GM12878 (cell line): ENCODE measurements at regions not wholly inside any gene's neighbourhood (a gene's known extent, or its start where the extent isn't known, plus 50 kb on each side); places are given as distances from the start of the nearest gene placed in this dataset.

Experiments
- ATAC-seq: fragments of 200-7000 bp; cut with Tn5 transposase; 3 replicates; pipeline ENCODE4 v1.9.1; 2020; ENCODE audit warnings: mild to moderate bottlenecking, moderate library complexity
- BruUV-seq: library from RNA; stranded (reverse); fragments of 400-500 nt; replicated peaks from 2 replicates; lab custom pipeline; 2021; lab: Mats Ljungman, UMichigan
- CTCF ChIA-PET: fragments of 300-600 bp; sonication (Branson Sonifier 250); formaldehyde crosslinking; extraction: SDS; loops from one replicate; lab custom pipeline; 2021; ENCODE audit warnings: inconsistent platforms; lab: Yijun Ruan, JAX
- POLR2A ChIA-PET: fragments of 350-600 bp; formaldehyde crosslinking; extraction: SDS; loops from one replicate; lab custom pipeline; 2021; ENCODE audit warnings: inconsistent platforms; lab: Charles Lee
- RAD21 ChIA-PET: fragments of 300-600 bp; sonication (Branson Sonifier 250); formaldehyde crosslinking; loops from one replicate; lab custom pipeline; 2023; ENCODE audit warnings: antibody characterized with exemption; ENCODE audit not compliant: unreplicated experiment; lab: Charles Lee
- SMC1A ChIA-PET: fragments of 300-600 bp; sonication (Branson Sonifier 250); formaldehyde crosslinking; loops from one replicate; lab custom pipeline; 2023; ENCODE audit not compliant: unreplicated experiment, uncharacterized antibody; lab: Charles Lee
- DNase-seq: peaks from one replicate; pipeline ENCODE4 v3.0.0-alpha.2; 2011; ENCODE audit warnings: low read depth, low spot score
- FAIRE-seq: peaks from 3 replicates; lab custom pipeline; 2011; peaks lifted over from hg19 to GRCh38; lab: Jason Lieb, UNC
- H2AFZ ChIP-seq: 2 replicates; pipeline ENCODE4 v1.6.0; 2011; ENCODE audit warnings: low read depth, low read length, control low read depth; ENCODE audit not compliant: control insufficient read depth
- H3K27ac ChIP-seq: 2 replicates; pipeline ENCODE4 v1.5.1; 2011; ENCODE audit warnings: control low read depth; ENCODE audit not compliant: control insufficient read depth, insufficient read depth
- H3K27me3 ChIP-seq, 2 experiments: replicated peaks in 1 of 2; 2 replicates each; pipeline versions ENCODE4 v1.6.0 to v1.6.1; 2011; ENCODE audit warnings: low read length in 1 of 2; ENCODE audit not compliant: control insufficient read depth in 2 of 2, insufficient read depth in 2 of 2
- H3K36me3 ChIP-seq, 2 experiments: 2 replicates each; pipeline ENCODE4 v1.5.1; 2011; ENCODE audit warnings: low read length in 1 of 2; ENCODE audit not compliant: control insufficient read depth in 2 of 2, insufficient read depth in 2 of 2
- H3K4me1 ChIP-seq: 2 replicates; pipeline ENCODE4 v1.6.1; 2011; ENCODE audit warnings: mild to moderate bottlenecking, low read length, moderate library complexity, mixed read lengths; ENCODE audit not compliant: control insufficient read depth, insufficient read depth
- H3K4me2 ChIP-seq: 2 replicates; pipeline ENCODE4 v1.6.0; 2011; ENCODE audit warnings: control low read depth; ENCODE audit not compliant: control insufficient read depth, insufficient read depth
- H3K4me3 ChIP-seq: fragments of 200-600 bp; sonication (generic); 2 replicates; pipeline ENCODE4 v1.5.1; 2016
- H3K79me2 ChIP-seq: 2 replicates; pipeline ENCODE4 v1.6.0; 2011; ENCODE audit warnings: low read length; ENCODE audit not compliant: control insufficient read depth, insufficient read depth
- H3K9ac ChIP-seq: 2 replicates; pipeline ENCODE4 v1.8.0; 2011; ENCODE audit warnings: low read length, control low read depth, mixed read lengths; ENCODE audit not compliant: control insufficient read depth, insufficient read depth
- H3K9me3 ChIP-seq: replicated peaks from 3 replicates; pipeline ENCODE4 v1.5.1; 2011; ENCODE audit warnings: mild to moderate bottlenecking, low read length; ENCODE audit not compliant: control insufficient read depth, insufficient read depth
- H4K20me1 ChIP-seq: 2 replicates; pipeline ENCODE4 v1.6.0; 2011; ENCODE audit not compliant: control insufficient read depth, insufficient read depth
- CHD4 ChIP-seq: fragments of 200-600 bp; sonication (generic); IDR thresholded peaks from 2 replicates; pipeline ENCODE4 v1.6.1; 2016; ENCODE audit warnings: mild to moderate bottlenecking
- MYB ChIP-seq: fragments of 150-350 bp; IDR thresholded peaks from 2 replicates; pipeline ENCODE4 v1.6.1; 2014; ENCODE audit warnings: mild to moderate bottlenecking, low read depth, low read length, borderline replicate concordance
- MYC ChIP-seq: IDR thresholded peaks from 2 replicates; pipeline ENCODE4 v1.6.1; 2011; ENCODE audit warnings: mild to moderate bottlenecking, low read length, moderate library complexity, inconsistent platforms; ENCODE audit not compliant: insufficient read depth, insufficient replicate concordance, insufficient read length, severe bottlenecking
- NRF1 ChIP-seq: conservative IDR thresholded peaks from 2 replicates; pipeline ENCODE4 v1.6.1; 2011; ENCODE audit warnings: mild to moderate bottlenecking, low read depth, low read length, improper control_type of control experiment
- TARDBP ChIP-seq: IDR thresholded peaks from 2 replicates; pipeline ENCODE4 v1.6.1; 2016; ENCODE audit warnings: borderline replicate concordance
- WGBS: methylation state at CpG from one replicate; pipeline ENCODE4 v1.1.6; 2016; ENCODE audit warnings: low lambda C conversion rate; ENCODE audit not compliant: insufficient replicate concordance, insufficient coverage; ENCODE audit errors: missing lambda C conversion rate; 5-methylcytosine and 5-hydroxymethylcytosine counted together
- in situ Hi-C: fragments of 300-500 bp; cut with MboI; formaldehyde crosslinking; loops from 9 replicates; pipeline ENCODE4 v1.14.3; 2018; ENCODE audit warnings: mixed read lengths
- intact Hi-C: fragments of 100-400 bp; cut with micrococcal nuclease; formaldehyde crosslinking; loops from one replicate; pipeline ENCODE4 v1.14.2; 2022; ENCODE audit not compliant: unreplicated experiment
- TF ChIP-seq, protein P1 (sequence below): fragments of 450-650 bp; IDR thresholded peaks from 2 replicates; pipeline ENCODE4 v1.6.1; 2017; ENCODE audit warnings: mild to moderate bottlenecking, moderate library complexity

DNA sequence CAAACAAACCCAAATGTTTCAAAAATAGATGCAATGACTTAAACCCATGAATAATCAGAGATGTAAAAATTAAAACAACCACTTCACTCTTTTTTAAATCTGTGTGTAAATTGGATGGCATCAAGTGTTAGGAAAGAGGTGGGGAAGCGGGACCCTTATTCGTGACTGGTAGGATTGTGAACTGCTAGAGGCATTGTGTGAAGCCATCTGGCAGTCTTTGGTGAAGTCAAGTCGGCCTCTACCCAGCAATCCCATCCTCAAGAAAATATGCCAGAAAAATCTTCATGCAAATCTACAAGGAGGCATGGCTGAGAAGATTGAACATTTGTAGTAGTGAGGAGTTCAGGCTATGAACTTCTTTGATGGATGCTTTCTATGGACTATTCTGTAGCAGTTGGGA lies 114.6 kb upstream of the C11orf87 start:
- FAIRE-seq (no peak), ATAC-seq (no peak), DNase-seq (no peak)
- no peaks in the 10 kb centered on the region; a peak in 1 of 4 replicates for H3K27me3 ChIP-seq
- CTCF ChIA-PET = no interaction called here
- H3K9me3 ChIP-seq = no peaks in the 10 kb centered on the region
- no peak overlapping the region for H3K4me2 ChIP-seq
- no peak overlapping the region for H3K27ac ChIP-seq
- intact Hi-C loops = no loop called here
- H4K20me1 ChIP-seq = no peaks in the 10 kb centered on the region
- no peaks in the 10 kb centered on the region for H3K36me3 ChIP-seq
- SMC1A ChIA-PET = no interaction called here
- H3K9ac ChIP-seq = no peak overlapping the region
- no peaks in the 10 kb centered on the region for H3K79me2 ChIP-seq
- POLR2A ChIA-PET = no interaction called here
- H3K4me1 ChIP-seq = no peaks in the 10 kb centered on the region
- in situ Hi-C loops = no loop called here
- TF ChIP-seq NRF1 (no peak), MYC (no peak), TARDBP (no peak), MYB (no peak), CHD4 (no peak)
- TF ChIP-seq, protein P1, sequence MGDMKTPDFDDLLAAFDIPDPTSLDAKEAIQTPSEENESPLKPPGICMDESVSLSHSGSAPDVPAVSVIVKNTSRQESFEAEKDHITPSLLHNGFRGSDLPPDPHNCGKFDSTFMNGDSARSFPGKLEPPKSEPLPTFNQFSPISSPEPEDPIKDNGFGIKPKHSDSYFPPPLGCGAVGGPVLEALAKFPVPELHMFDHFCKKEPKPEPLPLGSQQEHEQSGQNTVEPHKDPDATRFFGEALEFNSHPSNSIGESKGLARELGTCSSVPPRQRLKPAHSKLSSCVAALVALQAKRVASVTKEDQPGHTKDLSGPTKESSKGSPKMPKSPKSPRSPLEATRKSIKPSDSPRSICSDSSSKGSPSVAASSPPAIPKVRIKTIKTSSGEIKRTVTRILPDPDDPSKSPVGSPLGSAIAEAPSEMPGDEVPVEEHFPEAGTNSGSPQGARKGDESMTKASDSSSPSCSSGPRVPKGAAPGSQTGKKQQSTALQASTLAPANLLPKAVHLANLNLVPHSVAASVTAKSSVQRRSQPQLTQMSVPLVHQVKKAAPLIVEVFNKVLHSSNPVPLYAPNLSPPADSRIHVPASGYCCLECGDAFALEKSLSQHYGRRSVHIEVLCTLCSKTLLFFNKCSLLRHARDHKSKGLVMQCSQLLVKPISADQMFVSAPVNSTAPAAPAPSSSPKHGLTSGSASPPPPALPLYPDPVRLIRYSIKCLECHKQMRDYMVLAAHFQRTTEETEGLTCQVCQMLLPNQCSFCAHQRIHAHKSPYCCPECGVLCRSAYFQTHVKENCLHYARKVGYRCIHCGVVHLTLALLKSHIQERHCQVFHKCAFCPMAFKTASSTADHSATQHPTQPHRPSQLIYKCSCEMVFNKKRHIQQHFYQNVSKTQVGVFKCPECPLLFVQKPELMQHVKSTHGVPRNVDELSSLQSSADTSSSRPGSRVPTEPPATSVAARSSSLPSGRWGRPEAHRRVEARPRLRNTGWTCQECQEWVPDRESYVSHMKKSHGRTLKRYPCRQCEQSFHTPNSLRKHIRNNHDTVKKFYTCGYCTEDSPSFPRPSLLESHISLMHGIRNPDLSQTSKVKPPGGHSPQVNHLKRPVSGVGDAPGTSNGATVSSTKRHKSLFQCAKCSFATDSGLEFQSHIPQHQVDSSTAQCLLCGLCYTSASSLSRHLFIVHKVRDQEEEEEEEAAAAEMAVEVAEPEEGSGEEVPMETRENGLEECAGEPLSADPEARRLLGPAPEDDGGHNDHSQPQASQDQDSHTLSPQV = no peak
- TF ChIP-seq, all 136 proteins: peak for 0
- 15% methylated on average over 3 of the region's 3 CpGs for WGBS
- H3K4me3 ChIP-seq = no peak overlapping the region
- no peak overlapping the region for H2AFZ ChIP-seq
- no TSS peak for BruUV-seq
- RAD21 ChIA-PET = no interaction called here
